ENCODE measurements at regions not wholly inside any gene's neighbourhood (a gene's known extent, or its start where the extent isn't known, plus 50 kb on each side); places are given as distances from the start of the nearest gene placed in this dataset.
A peak's percentile ranks its signal among the peaks of the same experiment; 100 is the strongest.

- DNase-seq (ENCODE audit: low read depth) = no peak
These were observed 442.8 kb upstream of the CHST9 start for GRCh38 chr18:27627927-27628326.

GRCh38 chr18:27621236-27621890 is 436.3 kb upstream of the CHST9 start:
- no peak for DNase-seq (ENCODE audit: low read depth)

- no peak for DNase-seq (ENCODE audit: low read depth)
These were observed 434.8 kb upstream of the CHST9 start for GRCh38 chr18:27619906-27620305.

- no peak for DNase-seq (ENCODE audit: low read depth)
These were observed 434.1 kb upstream of the CHST9 start for GRCh38 chr18:27619090-27619772.

- DNase-seq (ENCODE audit: low read depth) = no peak
These were observed 431.2 kb upstream of the CHST9 start for GRCh38 chr18:27616324-27616723.

GRCh38 chr18:27614951-27615844 is 430.1 kb upstream of the CHST9 start:
- no peak for DNase-seq (ENCODE audit: low read depth)

- no peak for DNase-seq (ENCODE audit: low read depth)
These were observed 424.1 kb upstream of the CHST9 start for GRCh38 chr18:27609221-27609620.

- no peak for DNase-seq (ENCODE audit: low read depth)
These were observed 423.6 kb upstream of the CHST9 start for GRCh38 chr18:27608742-27609141.

GRCh38 chr18:27608174-27608573 is 423.1 kb upstream of the CHST9 start:
- no peak for DNase-seq (ENCODE audit: low read depth)

- DNase-seq (ENCODE audit: low read depth) = no peak
These were observed 421.6 kb upstream of the CHST9 start for GRCh38 chr18:27606741-27607140.

GRCh38 chr18:27605107-27605834 is 420.2 kb upstream of the CHST9 start:
- peak; percentile 36 for DNase-seq (ENCODE audit: low read depth)

GRCh38 chr18:27604583-27604982 is 419.5 kb upstream of the CHST9 start:
- DNase-seq (ENCODE audit: low read depth) = no peak

- DNase-seq (ENCODE audit: low read depth) = no peak
These were observed 417.0 kb upstream of the CHST9 start for GRCh38 chr18:27602092-27602491.

- no peak for DNase-seq (ENCODE audit: low read depth)
These were observed 415.1 kb upstream of the CHST9 start for GRCh38 chr18:27600245-27600644.

GRCh38 chr18:27599202-27599829 is 414.2 kb upstream of the CHST9 start:
- peak; percentile 10 for DNase-seq (ENCODE audit: low read depth)

GRCh38 chr18:27595113-27595838 is 410.2 kb upstream of the CHST9 start:
- no peak for DNase-seq (ENCODE audit: low read depth)

GRCh38 chr18:27585602-27586173 is 400.6 kb upstream of the CHST9 start:
- DNase-seq (ENCODE audit: low read depth) = no peak

- no peak for DNase-seq (ENCODE audit: low read depth)
These were observed 398.4 kb upstream of the CHST9 start for GRCh38 chr18:27583466-27583865.

GRCh38 chr18:27582760-27583412 is 397.8 kb upstream of the CHST9 start:
- no peak for DNase-seq (ENCODE audit: low read depth)

- DNase-seq (ENCODE audit: low read depth) = no peak
These were observed 396.3 kb upstream of the CHST9 start for GRCh38 chr18:27581296-27581904.

Data from GM04504 (cell line).